PC-9 (cell line): ENCODE measurements at regions not wholly inside any gene's neighbourhood (a gene's known extent, or its start where the extent isn't known, plus 50 kb on each side); places are given as distances from the start of the nearest gene placed in this dataset.

Experiments
- BruUV-seq: library from RNA; stranded (reverse); fragments of 400-500 nt; replicated peaks from 2 replicates; lab custom pipeline; 2021; lab: Mats Ljungman, UMichigan
- CTCF ChIA-PET: fragments of 300-600 bp; sonication (Branson Sonifier 250); formaldehyde crosslinking; loops from one replicate; lab custom pipeline; 2022; ENCODE audit warnings: antibody characterized with exemption; lab: Charles Lee
- POLR2A ChIA-PET: fragments of 300-600 bp; sonication (Branson Sonifier 250); formaldehyde crosslinking; loops from one replicate; lab custom pipeline; 2022; ENCODE audit warnings: antibody characterized with exemption; ENCODE audit not compliant: unreplicated experiment; lab: Charles Lee
- DNase-seq, 2 experiments: peaks; one replicate each; pipeline versions ENCODE4 v3.0.0 to v3.0.0-alpha.2; 2015 to 2022; ENCODE audit warnings: mixed read lengths in 1 of 2
- H2AFZ ChIP-seq: fragments of 200-600 bp; sonication (generic); 2 replicates; pipeline ENCODE4 v1.8.1; 2017; ENCODE audit warnings: antibody characterized with exemption
- H3F3A ChIP-seq: fragments of 200-600 bp; sonication (generic); 2 replicates; pipeline ENCODE4 v1.8.1; 2017; ENCODE audit warnings: antibody characterized with exemption, mild to moderate bottlenecking, low read depth; ENCODE audit not compliant: insufficient read depth
- H3K27ac ChIP-seq: fragments of 200-600 bp; sonication (generic); 2 replicates; pipeline ENCODE4 v1.6.1; 2016; ENCODE audit warnings: mixed run types
- H3K27me3 ChIP-seq: fragments of 200-600 bp; sonication (generic); 2 replicates; pipeline ENCODE4 v1.6.1; 2016; ENCODE audit warnings: low read depth, mixed run types; ENCODE audit not compliant: insufficient read depth
- H3K36me3 ChIP-seq: fragments of 200-600 bp; sonication (generic); 2 replicates; pipeline ENCODE4 v1.6.1; 2016; ENCODE audit warnings: low read depth, mixed run types
- H3K4me1 ChIP-seq: fragments of 200-600 bp; sonication (generic); replicated peaks from 2 replicates; pipeline ENCODE4 v1.6.1; 2016; ENCODE audit warnings: mixed run types; ENCODE audit not compliant: insufficient read depth
- H3K4me2 ChIP-seq: fragments of 200-600 bp; sonication (generic); 2 replicates; pipeline ENCODE4 v1.6.1; 2017; ENCODE audit warnings: mixed run types
- H3K4me3 ChIP-seq: fragments of 200-600 bp; sonication (generic); 2 replicates; pipeline ENCODE4 v1.6.1; 2016; ENCODE audit warnings: mixed run types
- H3K79me2 ChIP-seq: fragments of 200-600 bp; sonication (generic); 2 replicates; pipeline ENCODE4 v1.6.1; 2017; ENCODE audit warnings: low read depth, mixed run types
- H3K9me2 ChIP-seq: fragments of 200-600 bp; sonication (generic); 2 replicates; pipeline ENCODE4 v1.8.1; 2017; ENCODE audit warnings: mild to moderate bottlenecking; ENCODE audit not compliant: insufficient read depth
- H3K9me3 ChIP-seq: fragments of 200-600 bp; sonication (generic); 2 replicates; pipeline ENCODE4 v1.8.1; 2016; ENCODE audit warnings: low read depth; ENCODE audit not compliant: insufficient read depth
- H4K20me1 ChIP-seq: fragments of 200-600 bp; sonication (generic); 2 replicates; pipeline ENCODE4 v1.8.1; 2017; ENCODE audit not compliant: insufficient read depth
- EZH2 ChIP-seq: fragments of 200-600 bp; sonication (generic); IDR thresholded peaks from 2 replicates; pipeline ENCODE4 v1.8.0; 2017; ENCODE audit warnings: antibody characterized with exemption, low read depth
- intact Hi-C: fragments of 100-400 bp; cut with micrococcal nuclease; formaldehyde crosslinking; loops from one replicate; pipeline ENCODE4 v1.10.0; 2022; ENCODE audit not compliant: unreplicated experiment
- TF ChIP-seq, protein P1 (sequence below): fragments of 200-600 bp; sonication (generic); conservative IDR thresholded peaks from 2 replicates; pipeline ENCODE4 v1.6.1; 2017; ENCODE audit warnings: mixed run types, antibody characterized with exemption, mild to moderate bottlenecking, moderate library complexity

DNA sequence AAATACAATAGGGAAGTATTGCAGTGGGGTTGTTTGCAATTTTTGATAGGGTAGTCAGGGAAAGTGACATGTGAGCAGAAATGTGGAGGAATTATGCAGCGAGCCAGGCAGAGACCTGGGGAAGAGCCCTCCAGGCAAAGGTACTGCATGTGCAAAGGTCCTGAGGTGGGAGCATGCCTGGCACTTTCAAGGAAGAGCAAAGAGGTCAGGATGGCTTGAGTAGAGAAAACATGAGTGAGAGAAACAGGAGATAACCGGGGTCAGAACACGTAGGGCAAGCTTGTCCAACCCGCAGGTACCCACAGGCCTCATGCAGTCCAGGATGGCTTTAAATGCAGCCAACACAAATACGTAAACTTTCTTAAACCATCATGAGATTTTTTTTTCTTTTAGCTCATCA is 71.0 kb downstream of the COQ2 start:
- H3F3A ChIP-seq, result no peaks in the 10 kb centered on the region; the same call in 1 of the 2 replicates
- no peak overlapping the region for H3K4me2 ChIP-seq
- CTCF ChIA-PET, result no interaction called here
- no peak for DNase-seq
- no peak overlapping the region for H3K27ac ChIP-seq
- H3K36me3 ChIP-seq, result peaks cover 7% of the 10 kb centered on the region; the same call in 1 of the 2 replicates
- no TSS peak for BruUV-seq
- H3K4me1 ChIP-seq, result peaks cover 37% of the 10 kb centered on the region
- no peaks in the 10 kb centered on the region for H3K27me3 ChIP-seq
- intact Hi-C loops, result loop anchor here (2.0 kb wide), 1 partner anchor 99 kb away; the partner anchor contains the start of gene PLAC8
- POLR2A ChIA-PET, result no interaction called here
- TF ChIP-seq EZH2, result no peak
- TF ChIP-seq, protein P1, sequence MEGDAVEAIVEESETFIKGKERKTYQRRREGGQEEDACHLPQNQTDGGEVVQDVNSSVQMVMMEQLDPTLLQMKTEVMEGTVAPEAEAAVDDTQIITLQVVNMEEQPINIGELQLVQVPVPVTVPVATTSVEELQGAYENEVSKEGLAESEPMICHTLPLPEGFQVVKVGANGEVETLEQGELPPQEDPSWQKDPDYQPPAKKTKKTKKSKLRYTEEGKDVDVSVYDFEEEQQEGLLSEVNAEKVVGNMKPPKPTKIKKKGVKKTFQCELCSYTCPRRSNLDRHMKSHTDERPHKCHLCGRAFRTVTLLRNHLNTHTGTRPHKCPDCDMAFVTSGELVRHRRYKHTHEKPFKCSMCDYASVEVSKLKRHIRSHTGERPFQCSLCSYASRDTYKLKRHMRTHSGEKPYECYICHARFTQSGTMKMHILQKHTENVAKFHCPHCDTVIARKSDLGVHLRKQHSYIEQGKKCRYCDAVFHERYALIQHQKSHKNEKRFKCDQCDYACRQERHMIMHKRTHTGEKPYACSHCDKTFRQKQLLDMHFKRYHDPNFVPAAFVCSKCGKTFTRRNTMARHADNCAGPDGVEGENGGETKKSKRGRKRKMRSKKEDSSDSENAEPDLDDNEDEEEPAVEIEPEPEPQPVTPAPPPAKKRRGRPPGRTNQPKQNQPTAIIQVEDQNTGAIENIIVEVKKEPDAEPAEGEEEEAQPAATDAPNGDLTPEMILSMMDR, result no peak
- no peak overlapping the region for H2AFZ ChIP-seq
- no peaks in the 10 kb centered on the region for H3K79me2 ChIP-seq
- H3K4me3 ChIP-seq, result no peak overlapping the region
- no peaks in the 10 kb centered on the region for H4K20me1 ChIP-seq
- H3K9me3 ChIP-seq, result peaks cover 15% of the 10 kb centered on the region; the same call in 1 of the 2 replicates
- H3K9me2 ChIP-seq, result no peaks in the 10 kb centered on the region

DNA sequence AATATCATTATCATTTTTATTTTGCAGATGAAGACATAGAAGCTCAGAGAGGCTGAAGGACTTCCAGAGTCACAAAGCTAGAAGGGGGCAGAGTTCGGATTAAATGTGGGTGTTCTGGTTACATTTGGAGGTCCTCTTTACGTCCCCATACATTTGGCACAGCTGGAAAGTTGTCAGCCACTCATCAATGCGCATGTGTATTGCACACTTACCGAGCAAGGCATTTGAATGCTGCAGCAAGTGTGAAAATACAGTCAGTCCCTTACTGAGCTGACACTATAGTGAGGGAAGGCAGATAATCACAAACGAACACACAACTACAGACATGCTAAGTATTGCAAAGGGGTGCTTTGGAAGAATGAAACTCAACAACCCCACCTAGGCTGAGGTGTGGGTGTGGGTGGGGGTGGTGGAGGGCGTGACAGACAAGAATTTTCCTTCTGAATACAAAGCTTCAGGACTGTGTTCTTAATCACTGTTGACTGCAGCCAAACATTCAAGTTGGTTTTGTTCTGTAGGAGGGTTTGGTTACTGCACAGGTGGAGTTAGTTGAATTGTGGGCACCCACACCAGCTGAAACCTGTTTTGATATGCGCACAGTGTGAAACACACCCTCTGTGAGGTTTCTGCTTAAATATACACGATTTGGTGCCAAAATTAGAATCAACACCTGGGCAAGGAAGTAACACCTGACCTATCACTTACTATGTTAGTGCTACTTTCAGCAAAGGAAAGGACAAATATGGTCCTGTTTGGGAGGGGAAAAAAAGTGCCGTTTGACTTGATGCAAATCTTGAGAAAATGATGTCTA is 72.4 kb downstream of the COQ2 start:
- Histone ChIP-seq H3K4me3 (no peak overlapping the region), H3K4me1 (peaks cover 39% of the 10 kb centered on the region), H3K4me2 (peak overlapping the region; percentile 41; the same call in 1 of the 2 replicates), H3K36me3 (peaks cover 7% of the 10 kb centered on the region; the same call in 1 of the 2 replicates), H3K27me3 (no peaks in the 10 kb centered on the region), H2AFZ (no peak overlapping the region), H3K27ac (peak overlapping the region; percentile 51), H3K9me2 (no peaks in the 10 kb centered on the region), H4K20me1 (no peaks in the 10 kb centered on the region), H3K9me3 (peaks cover 18% of the 10 kb centered on the region; the same call in 1 of the 2 replicates), H3K79me2 (no peaks in the 10 kb centered on the region), H3F3A (peaks cover 12% of the 10 kb centered on the region; the same call in 1 of the 2 replicates)
- DNase-seq, result peak; percentile 44 to 76
- intact Hi-C loops, result loop anchor here (2.0 kb wide), 1 partner anchor 97 kb away; the partner anchor contains the start of gene PLAC8
- CTCF ChIA-PET, result no interaction called here
- POLR2A ChIA-PET, result interaction anchor here (0.6 kb wide), 4 partner anchors 23 to 99 kb away, joined by 3 to 8 read pairs (median 4); no protein-coding TSS in a partner anchor
- BruUV-seq, result no TSS peak
- TF ChIP-seq, protein P1, result no peak
- TF ChIP-seq EZH2, result no peak

DNA sequence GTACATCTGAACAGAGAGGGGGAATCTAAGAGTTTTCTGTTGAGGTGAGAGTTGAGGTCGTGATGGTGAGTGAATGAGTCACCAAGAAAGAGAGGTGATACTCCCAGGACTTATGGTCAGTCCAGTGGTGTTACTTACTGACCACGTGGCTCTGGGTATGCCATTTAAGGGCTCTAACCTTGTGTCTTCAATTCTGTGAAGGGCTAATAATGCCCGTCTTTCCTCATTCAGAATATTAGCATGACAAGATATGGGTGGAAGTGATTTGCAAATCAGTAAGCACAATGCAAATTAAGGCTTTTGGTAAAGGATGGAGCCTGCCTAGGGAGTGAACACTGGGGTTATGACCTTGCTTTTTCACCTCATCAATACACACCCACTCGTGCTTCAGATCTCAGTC is 75.2 kb downstream of the COQ2 start:
- Histone ChIP-seq H3K4me3 (no peak overlapping the region), H3K36me3 (peaks cover 7% of the 10 kb centered on the region; the same call in 1 of the 2 replicates), H3K79me2 (no peaks in the 10 kb centered on the region), H3K27ac (no peak overlapping the region), H2AFZ (no peak overlapping the region), H3K4me2 (no peak overlapping the region), H3K4me1 (peaks cover 42% of the 10 kb centered on the region), H3F3A (peaks cover 16% of the 10 kb centered on the region; the same call in 1 of the 2 replicates), H4K20me1 (no peaks in the 10 kb centered on the region), H3K9me3 (peaks cover 18% of the 10 kb centered on the region; the same call in 1 of the 2 replicates), H3K9me2 (no peaks in the 10 kb centered on the region), H3K27me3 (no peaks in the 10 kb centered on the region)
- CTCF ChIA-PET, result no interaction called here
- POLR2A ChIA-PET, result no interaction called here
- DNase-seq, result no peak
- intact Hi-C loops, result loop anchor here (5.0 kb wide), 2 partner anchors 48 to 82 kb away; no protein-coding TSS in a partner anchor
- TF ChIP-seq, protein P1, result no peak
- TF ChIP-seq EZH2, result no peak
- BruUV-seq, result no TSS peak
